Astrocyte of the spinal cord (primary cell): ENCODE measurements at regions not wholly inside any gene's neighbourhood (a gene's known extent, or its start where the extent isn't known, plus 50 kb on each side); places are given as distances from the start of the nearest gene placed in this dataset.

Experiments
- DNase-seq: peaks from one replicate; pipeline ENCODE4 v3.0.0; 2011; ENCODE audit warnings: low read depth, low spot score
- H3K4me3 ChIP-seq: 2 replicates; pipeline ENCODE4 v1.5.1; 2011; ENCODE audit warnings: low read depth, mild to moderate bottlenecking, low read length, moderate library complexity
- in situ Hi-C: cut with HindIII; loops from 2 replicates; pipeline ENCODE4 v1.10.0; 2017; ENCODE audit warnings: low sequenced_read_pairs
- TF ChIP-seq, protein P1 (sequence below): IDR thresholded peaks from 2 replicates; pipeline ENCODE4 v1.5.1; 2012; ENCODE audit warnings: low read depth, mild to moderate bottlenecking, low read length, inconsistent platforms

DNA sequence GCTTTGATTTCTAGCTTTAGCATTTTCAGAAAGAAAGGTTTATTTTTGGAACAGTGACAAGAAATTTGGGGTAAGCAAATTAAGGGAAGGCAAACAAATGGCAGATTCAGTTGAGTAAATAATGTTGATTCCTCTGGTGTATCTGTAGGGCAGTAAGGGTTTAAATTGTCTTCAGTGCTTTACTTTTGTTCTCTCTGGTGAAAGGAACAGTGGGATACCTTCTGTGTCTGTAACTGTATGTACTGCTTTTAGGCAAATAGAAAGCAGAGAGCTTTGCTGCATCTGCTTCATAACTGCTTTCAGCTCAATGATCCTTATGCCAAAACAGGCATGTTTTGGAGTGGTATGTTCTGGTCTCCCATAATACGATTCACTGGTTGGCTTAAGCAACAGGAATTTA lies 932.1 kb upstream of the SLIT2 start:
- no peak overlapping the region for H3K4me3 ChIP-seq
- no peak for DNase-seq
- TF ChIP-seq, protein P1, sequence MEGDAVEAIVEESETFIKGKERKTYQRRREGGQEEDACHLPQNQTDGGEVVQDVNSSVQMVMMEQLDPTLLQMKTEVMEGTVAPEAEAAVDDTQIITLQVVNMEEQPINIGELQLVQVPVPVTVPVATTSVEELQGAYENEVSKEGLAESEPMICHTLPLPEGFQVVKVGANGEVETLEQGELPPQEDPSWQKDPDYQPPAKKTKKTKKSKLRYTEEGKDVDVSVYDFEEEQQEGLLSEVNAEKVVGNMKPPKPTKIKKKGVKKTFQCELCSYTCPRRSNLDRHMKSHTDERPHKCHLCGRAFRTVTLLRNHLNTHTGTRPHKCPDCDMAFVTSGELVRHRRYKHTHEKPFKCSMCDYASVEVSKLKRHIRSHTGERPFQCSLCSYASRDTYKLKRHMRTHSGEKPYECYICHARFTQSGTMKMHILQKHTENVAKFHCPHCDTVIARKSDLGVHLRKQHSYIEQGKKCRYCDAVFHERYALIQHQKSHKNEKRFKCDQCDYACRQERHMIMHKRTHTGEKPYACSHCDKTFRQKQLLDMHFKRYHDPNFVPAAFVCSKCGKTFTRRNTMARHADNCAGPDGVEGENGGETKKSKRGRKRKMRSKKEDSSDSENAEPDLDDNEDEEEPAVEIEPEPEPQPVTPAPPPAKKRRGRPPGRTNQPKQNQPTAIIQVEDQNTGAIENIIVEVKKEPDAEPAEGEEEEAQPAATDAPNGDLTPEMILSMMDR, result no peak
- in situ Hi-C loops, result no loop called here

DNA sequence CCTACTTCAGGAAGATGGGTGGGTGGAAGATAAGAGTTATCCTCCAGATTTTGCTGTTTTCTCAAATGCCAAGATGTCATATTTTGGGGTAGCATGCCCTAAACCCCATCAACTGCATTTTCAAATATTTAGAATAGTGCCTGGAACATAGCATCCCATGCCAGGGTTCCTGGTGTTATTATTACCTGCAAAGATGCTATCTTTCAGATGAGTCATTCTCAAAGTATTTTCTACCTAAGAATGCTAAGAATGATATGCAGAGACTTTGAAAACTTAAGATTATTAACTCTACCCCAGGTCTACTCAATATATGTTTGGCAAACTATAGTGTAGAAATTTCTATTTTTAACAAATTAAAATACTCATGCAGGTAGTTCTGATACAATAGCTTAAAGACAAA lies 934.3 kb upstream of the SLIT2 start:
- in situ Hi-C loops, result no loop called here
- no peak overlapping the region for H3K4me3 ChIP-seq
- TF ChIP-seq, protein P1, result no peak
- DNase-seq, result no peak

DNA sequence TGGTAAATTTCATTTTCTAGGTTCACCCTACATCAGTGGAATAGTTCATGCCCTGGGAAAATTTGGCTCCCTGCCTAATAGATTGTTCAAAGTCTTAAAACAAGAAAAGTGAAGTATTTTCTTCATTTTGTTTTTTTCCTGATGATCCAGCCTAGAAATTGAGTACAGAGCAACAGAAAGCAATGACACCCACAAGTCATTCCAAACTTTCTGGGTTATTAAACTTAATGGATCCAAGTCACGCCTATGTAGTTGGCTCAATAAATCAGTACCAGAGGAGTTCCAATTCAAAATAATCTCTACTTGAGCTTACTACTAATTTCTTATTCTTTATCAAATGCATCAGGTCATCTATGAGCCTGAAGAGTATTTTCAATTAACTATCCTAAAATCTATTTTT lies 937.6 kb upstream of the SLIT2 start:
- in situ Hi-C loops, result no loop called here
- TF ChIP-seq, protein P1, result no peak
- DNase-seq, result no peak

DNA sequence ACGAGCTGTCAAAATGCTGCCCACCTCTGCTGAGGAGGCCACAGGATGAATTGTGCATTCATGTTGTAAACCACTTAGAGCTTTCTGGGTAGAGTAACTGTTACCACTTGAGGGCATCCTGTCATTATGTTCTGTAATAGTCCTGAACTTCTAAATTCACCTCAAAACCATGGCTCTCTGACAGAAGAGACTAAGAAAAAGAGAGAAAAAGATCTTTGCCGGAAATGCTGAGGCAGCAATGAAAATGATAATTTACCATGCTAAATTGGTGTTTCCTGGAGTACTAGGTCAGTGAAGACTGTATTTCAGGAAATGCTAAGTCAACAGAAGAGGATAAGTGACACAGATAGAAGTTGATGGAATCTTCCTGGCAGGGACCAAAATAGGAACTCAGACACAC lies 942.3 kb upstream of the SLIT2 start:
- peak; percentile 74 for DNase-seq
- TF ChIP-seq, protein P1, result peak; percentile 60
- in situ Hi-C loops, result no loop called here
- no peak overlapping the region for H3K4me3 ChIP-seq

More for the DNA sequence above, 937.6 kb upstream of the SLIT2 start:
- no peak overlapping the region for H3K4me3 ChIP-seq

DNA sequence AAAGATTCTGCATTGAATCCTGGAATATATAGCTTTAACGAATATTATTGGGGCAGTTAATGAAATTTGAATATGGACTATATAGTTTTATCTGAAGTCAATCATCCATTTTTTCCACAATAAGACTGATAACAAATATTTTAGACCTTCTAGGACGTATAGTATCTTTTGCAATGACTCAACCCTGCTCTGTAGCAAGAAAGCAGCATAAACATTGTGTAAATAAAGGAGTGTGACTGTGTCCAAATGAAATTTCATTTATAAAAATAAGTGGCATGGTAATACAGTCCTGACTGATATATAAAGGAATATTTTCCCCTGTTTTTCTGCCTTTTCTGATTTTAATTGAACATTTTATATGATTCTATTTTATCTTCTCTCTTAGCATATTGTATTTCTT lies 947.7 kb upstream of the SLIT2 start:
- in situ Hi-C loops, result no loop called here
- TF ChIP-seq, protein P1, result no peak
- no peak overlapping the region for H3K4me3 ChIP-seq
- DNase-seq, result no peak

DNA sequence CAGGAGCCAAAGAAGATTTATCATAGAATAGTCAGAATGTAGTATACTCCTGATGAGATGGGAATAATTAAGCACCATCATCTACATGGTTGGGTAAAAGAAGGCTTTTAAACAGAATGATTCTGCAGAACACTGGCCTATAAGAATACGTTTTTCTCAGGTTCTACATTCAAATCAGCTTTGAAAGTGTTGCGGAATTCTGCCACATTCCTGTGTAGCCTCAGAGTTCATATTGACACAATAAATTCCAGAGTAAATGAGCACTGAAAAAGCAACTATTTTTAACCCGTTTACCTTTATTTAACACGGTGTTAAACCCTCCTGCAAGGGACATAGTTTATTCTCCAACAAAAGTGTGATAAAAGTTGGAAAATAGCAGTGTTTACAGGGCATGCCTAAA lies 950.2 kb upstream of the SLIT2 start:
- peak; percentile 12 for DNase-seq
- TF ChIP-seq, protein P1, result no peak
- in situ Hi-C loops, result no loop called here
- H3K4me3 ChIP-seq, result no peak overlapping the region

DNA sequence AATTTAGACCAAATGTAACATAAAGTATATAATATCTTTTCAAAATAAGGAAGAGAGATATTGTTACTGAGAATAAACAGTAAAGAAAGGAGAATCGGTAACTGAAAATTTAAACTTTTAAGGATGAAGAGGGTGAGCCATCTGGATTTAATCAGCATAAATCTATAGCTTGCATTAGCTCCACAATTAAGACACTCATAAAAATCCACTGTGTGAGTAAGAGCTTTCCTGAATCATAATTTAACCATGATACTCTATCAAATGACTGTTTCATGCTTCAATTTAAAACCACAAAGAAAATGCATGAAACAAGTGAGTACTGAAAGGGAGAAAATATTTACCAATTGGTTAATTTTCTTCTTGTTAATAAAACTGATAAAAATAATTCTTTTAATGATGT lies 951.5 kb upstream of the SLIT2 start:
- in situ Hi-C loops, result no loop called here
- TF ChIP-seq, protein P1, result no peak
- peak; percentile 52 for DNase-seq
- H3K4me3 ChIP-seq, result no peak overlapping the region
